HG03520 (cell line): ENCODE measurements at regions not wholly inside any gene's neighbourhood (a gene's known extent, or its start where the extent isn't known, plus 50 kb on each side); places are given as distances from the start of the nearest gene placed in this dataset.
"Not testable (repeated sequence)": the region's sequence is repeated elsewhere in the genome, so short reads cannot be mapped to it uniquely, and the experiment has no call there.

Experiments used
- ATAC-seq: cut with Tn5 transposase; IDR thresholded peaks from one replicate; pipeline ENCODE4 v1.9.1; 2021; ENCODE audit warnings: mild to moderate bottlenecking, moderate library complexity; ENCODE audit not compliant: unreplicated experiment

GRCh38 chr12:34097213-34097612 is 74.9 kb downstream of the ALG10 start:
- ATAC-seq = no peak

GRCh38 chr12:34105392-34105933 is 83.2 kb downstream of the ALG10 start:
- ATAC-seq = no peak

GRCh38 chr12:34106172-34106571 is 83.9 kb downstream of the ALG10 start:
- ATAC-seq = no peak

GRCh38 chr12:34107016-34107415 is 84.7 kb downstream of the ALG10 start:
- no peak for ATAC-seq

- no peak for ATAC-seq
Observed at GRCh38 chr12:34107781-34108404, 85.6 kb downstream of the ALG10 start.

- no peak for ATAC-seq
Observed at GRCh38 chr12:34108405-34108803, 86.1 kb downstream of the ALG10 start.

GRCh38 chr12:34108967-34109366 is 86.7 kb downstream of the ALG10 start:
- no peak for ATAC-seq

GRCh38 chr12:34109390-34109789 is 87.1 kb downstream of the ALG10 start:
- no peak for ATAC-seq

- ATAC-seq = not testable (repeated sequence)
Observed at GRCh38 chr12:34109909-34110531, 87.7 kb downstream of the ALG10 start.

- ATAC-seq = no peak
Observed at GRCh38 chr12:34119366-34119765, 97.1 kb downstream of the ALG10 start.

- no peak for ATAC-seq
Observed at GRCh38 chr12:34121360-34121759, 99.1 kb downstream of the ALG10 start.

GRCh38 chr12:34123092-34123491 is 100.8 kb downstream of the ALG10 start:
- ATAC-seq = peak; percentile 39

- ATAC-seq = no peak
Observed at GRCh38 chr12:34124608-34125007, 102.3 kb downstream of the ALG10 start.

- no peak for ATAC-seq
Observed at GRCh38 chr12:34126239-34126641, 103.9 kb downstream of the ALG10 start.

GRCh38 chr12:34126805-34127204 is 104.5 kb downstream of the ALG10 start:
- ATAC-seq = no peak

- ATAC-seq = not testable (repeated sequence)
Observed at GRCh38 chr12:34127379-34127778, 105.1 kb downstream of the ALG10 start.

GRCh38 chr12:34142430-34142829 is 120.1 kb downstream of the ALG10 start:
- ATAC-seq = no peak

- ATAC-seq = no peak
Observed at GRCh38 chr12:34151019-34151418, 128.7 kb downstream of the ALG10 start.

- ATAC-seq = no peak
Observed at GRCh38 chr12:34163443-34163842, 141.1 kb downstream of the ALG10 start.

- ATAC-seq = no peak
Observed at GRCh38 chr12:34166427-34167060, 144.2 kb downstream of the ALG10 start.

- not testable (repeated sequence) for ATAC-seq
Observed at GRCh38 chr12:34168507-34168906, 146.2 kb downstream of the ALG10 start.

GRCh38 chr12:34186492-34186891 is 164.2 kb downstream of the ALG10 start:
- ATAC-seq = no peak
